ENCODE measurements at regions not wholly inside any gene's neighbourhood (a gene's known extent, or its start where the extent isn't known, plus 50 kb on each side); places are given as distances from the start of the nearest gene placed in this dataset.
A peak's percentile ranks its signal among the peaks of the same experiment; 100 is the strongest.
"Not testable (repeated sequence)": the region's sequence is repeated elsewhere in the genome, so short reads cannot be mapped to it uniquely, and the experiment has no call there.

GRCh38 chr12:92398565-92399309 lies 253.1 kb upstream of the BTG1 start:
- no peak for DNase-seq (ENCODE audit: low read depth)

DNA sequence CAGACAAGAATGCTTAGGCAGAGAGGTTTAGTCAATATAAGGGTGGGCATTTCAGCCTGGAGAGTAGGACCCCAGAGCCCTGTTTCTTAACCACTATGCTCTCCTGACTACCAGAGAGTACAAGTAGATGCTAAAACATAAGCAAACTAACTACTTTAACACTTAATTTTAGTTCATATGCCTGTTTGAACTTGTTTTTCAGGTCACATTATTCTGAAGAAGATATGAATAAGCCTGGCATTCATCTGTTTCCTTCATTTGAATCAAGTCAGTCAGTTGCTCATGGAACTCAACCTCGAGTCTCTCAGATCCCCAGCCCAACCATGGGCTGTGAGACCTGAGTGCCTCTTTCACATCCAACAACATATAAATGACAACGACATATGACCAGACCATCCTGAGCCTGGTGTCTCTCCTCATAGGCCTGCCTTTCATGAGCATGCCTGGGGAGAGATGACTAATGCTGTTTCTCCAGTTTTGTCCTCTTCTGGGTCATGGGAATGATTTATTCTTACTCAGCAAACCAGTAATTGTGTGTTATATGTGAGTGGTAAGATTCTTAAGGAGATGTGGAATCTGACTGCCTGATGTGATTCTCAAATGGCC lies 251.1 kb upstream of the BTG1 start:
- peak; percentile 77 for DNase-seq (ENCODE audit: low read depth)

- DNase-seq (ENCODE audit: low read depth): no peak
These were observed 249.7 kb upstream of the BTG1 start for GRCh38 chr12:92395322-92395721.

DNA sequence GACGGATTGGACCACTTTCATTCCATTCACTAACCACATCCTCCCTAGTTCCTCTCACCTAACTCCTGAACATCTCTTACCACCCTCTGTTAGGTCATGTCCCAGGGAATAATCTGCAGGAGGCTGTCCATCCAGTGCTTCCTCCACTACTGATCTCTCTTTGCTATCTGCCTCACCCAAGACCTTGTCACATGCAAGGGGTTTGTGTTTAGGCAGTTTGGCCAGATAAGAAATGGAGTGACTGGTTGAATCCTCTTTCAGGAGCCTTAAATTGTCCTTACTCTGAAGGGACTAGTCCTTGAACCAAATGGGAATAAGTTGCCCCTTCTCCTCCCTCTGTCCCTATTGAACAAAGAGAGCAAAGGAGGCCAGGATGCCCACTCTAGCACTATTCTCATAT lies 249.2 kb upstream of the BTG1 start:
- DNase-seq (ENCODE audit: low read depth): no peak

- no peak for DNase-seq (ENCODE audit: low read depth)
These were observed 247.9 kb upstream of the BTG1 start for GRCh38 chr12:92393504-92393903.

GRCh38 chr12:92391726-92392125 lies 246.1 kb upstream of the BTG1 start:
- DNase-seq (ENCODE audit: low read depth): not testable (repeated sequence)

DNA sequence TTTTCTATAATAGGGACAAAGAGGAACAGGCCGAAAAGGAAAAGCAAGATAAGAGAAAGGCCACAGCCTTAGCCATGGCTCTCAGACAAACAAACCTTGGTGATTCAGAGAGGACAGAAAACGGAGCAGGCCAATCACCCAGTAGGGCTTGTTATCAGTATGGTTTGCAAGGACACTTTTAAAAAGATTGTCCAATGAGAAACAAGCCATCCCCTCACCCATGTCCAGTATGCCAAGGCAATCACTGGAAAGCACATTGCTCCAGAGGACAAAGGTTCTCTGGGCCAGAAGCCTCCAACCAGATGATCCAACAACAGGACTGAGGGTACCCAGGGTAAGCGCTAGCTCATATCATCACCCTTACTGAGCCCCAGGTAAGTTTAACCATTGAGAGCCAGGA lies 243.8 kb upstream of the BTG1 start:
- no peak for DNase-seq (ENCODE audit: low read depth)

DNA sequence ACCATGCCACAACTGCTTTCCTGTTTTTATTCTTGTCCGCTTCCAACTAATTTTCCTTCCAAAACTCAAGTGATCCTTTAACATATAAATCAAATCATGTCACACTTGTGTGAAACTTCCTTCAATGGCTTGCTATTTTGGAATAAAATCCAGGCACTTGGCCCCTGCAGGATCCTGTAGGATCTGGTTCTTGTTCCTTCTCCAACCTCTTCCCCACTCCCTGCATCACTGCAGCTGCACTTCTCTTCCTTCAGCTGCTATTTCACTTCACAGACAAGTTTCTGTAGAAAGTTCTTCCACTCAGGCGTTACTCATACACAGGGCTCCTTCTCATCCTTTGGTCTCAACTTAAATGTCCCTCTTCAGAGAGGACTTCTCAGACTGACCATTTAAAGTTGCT lies 239.7 kb upstream of the BTG1 start:
- no peak for DNase-seq (ENCODE audit: low read depth)

- DNase-seq (ENCODE audit: low read depth): no peak
These were observed 238.9 kb upstream of the BTG1 start for GRCh38 chr12:92384571-92384970.

DNA sequence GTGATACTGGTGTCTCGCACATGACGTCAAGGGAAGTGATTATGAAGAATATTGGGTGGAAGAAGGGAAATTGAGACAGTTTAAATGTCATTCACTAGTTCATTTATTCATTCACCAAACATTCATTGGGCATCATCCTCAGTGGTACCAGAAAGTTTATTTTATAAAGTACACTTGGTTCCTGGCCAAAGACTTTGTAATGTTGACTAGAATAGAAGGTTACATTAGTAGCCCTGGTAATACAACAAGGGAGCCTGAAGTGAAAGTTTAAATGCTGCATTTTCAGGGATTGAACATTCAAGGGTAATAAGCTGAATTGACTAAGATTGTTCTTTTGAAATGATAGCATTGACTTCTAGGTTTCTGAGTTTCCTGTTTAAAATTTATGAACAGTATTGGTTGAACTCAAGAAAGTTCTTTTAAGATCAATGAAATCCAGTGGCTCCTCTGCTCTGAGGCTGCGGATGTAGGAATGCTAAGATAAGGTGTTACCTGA lies 236.8 kb upstream of the BTG1 start:
- DNase-seq (ENCODE audit: low read depth): no peak

DNA sequence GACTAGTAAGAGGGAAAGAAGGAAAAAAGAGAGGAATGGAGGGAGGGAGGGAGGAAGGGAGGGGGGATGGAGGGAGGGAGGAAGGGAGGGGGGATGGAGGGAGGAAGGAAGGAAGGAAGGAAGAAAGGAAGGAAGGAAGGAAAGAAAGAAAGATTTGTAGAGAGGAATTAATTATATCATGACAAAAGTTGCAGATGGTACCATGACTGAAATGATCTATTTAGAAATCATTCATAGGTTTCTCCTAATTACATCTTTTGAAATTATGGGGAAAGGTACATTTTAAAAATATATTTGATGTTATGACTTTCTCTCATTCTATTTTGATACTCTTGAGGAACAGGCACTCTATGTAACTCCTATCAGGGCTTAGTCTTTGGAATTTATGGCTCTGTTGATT lies 236.2 kb upstream of the BTG1 start:
- DNase-seq (ENCODE audit: low read depth): no peak

- no peak for DNase-seq (ENCODE audit: low read depth)
These were observed 233.2 kb upstream of the BTG1 start for GRCh38 chr12:92378682-92379479.

- not testable (repeated sequence) for DNase-seq (ENCODE audit: low read depth)
These were observed 229.9 kb upstream of the BTG1 start for GRCh38 chr12:92375504-92375903.

DNA sequence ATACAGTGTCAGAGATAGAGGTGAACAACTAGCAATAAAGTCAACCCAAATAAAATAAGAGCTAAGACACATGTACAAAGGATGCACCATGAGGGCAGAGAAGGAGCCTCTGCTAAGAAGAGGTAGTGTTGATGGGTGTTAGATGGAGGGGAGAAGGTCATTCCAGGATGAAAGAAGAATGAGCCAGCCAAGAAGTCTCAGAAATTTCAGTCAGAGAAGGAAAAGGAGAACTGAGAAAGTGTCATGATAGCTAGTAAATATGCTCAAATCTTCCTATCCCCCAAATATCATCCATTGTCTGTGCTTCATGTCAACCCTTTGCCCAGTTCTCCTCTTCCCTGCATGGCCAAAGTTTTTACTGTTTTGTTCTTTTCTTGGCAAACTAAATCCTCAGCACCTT lies 225.2 kb upstream of the BTG1 start:
- no peak for DNase-seq (ENCODE audit: low read depth)

DNA sequence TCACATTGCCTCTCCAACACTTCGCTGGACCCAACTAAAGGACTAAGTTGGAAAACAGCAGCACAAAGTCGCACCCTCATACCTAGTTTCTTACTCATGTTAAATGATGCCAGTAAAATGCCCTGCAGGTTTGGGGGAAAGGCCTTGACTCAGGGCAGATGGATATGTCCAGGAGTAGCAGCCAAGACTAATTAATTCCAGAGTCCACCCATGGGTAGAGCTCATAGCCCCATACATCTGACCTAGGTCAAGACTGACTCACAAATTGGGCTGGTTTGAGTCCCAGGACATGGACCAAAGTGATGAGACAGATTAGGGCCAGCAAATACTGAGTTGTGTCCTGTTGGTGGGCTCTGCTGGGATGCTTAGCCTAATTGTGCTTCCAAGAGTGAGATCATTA lies 224.0 kb upstream of the BTG1 start:
- peak; percentile 73 for DNase-seq (ENCODE audit: low read depth)

GRCh38 chr12:92369056-92369455 lies 223.4 kb upstream of the BTG1 start:
- DNase-seq (ENCODE audit: low read depth): no peak

GRCh38 chr12:92365836-92366235 lies 220.2 kb upstream of the BTG1 start:
- DNase-seq (ENCODE audit: low read depth): no peak

DNA sequence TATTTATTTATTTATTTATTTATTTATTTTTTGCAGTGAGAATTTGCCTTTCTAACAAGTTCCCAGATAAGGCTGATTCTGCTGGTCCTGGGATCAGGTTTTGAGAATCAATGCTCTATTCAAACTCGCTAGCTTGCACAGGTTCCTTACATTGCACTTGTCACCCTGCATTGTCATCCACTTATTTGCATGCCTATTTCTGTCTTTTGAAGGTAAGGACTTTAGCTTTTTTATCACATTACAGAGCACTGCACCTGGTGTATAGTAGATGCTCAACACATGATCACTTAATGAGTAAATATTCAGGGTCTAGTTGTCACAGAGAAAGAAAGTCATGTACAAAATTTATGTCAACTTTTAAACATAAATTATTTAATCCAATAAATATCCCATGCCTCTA lies 219.7 kb upstream of the BTG1 start:
- no peak for DNase-seq (ENCODE audit: low read depth)

GRCh38 chr12:92363295-92364146 lies 217.9 kb upstream of the BTG1 start:
- no peak for DNase-seq (ENCODE audit: low read depth)

GRCh38 chr12:92362785-92363184 lies 217.1 kb upstream of the BTG1 start:
- no peak for DNase-seq (ENCODE audit: low read depth)

DNA sequence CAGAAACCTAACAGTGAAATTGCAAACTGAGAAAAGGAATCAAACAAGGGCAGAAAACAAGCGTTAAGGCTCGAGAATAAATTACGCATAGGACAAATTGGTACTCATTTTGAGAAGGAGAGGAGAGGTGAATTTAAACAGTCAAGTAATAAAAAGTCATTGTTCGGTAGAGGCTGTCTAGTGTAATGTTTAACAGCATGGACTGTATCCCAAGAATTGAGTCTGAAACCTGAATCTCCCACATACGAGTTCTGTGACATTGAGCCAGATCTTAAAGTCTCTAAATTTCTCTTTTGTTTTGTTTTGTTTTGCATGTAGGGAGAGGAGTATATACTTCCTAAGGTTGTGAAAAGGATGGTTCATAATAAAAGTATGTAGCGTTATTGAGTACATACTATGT lies 216.5 kb upstream of the BTG1 start:
- DNase-seq (ENCODE audit: low read depth): no peak

- no peak for DNase-seq (ENCODE audit: low read depth)
These were observed 214.9 kb upstream of the BTG1 start for GRCh38 chr12:92360543-92360942.
